ENCODE measurements at regions not wholly inside any gene's neighbourhood (a gene's known extent, or its start where the extent isn't known, plus 50 kb on each side); places are given as distances from the start of the nearest gene placed in this dataset.

DNA sequence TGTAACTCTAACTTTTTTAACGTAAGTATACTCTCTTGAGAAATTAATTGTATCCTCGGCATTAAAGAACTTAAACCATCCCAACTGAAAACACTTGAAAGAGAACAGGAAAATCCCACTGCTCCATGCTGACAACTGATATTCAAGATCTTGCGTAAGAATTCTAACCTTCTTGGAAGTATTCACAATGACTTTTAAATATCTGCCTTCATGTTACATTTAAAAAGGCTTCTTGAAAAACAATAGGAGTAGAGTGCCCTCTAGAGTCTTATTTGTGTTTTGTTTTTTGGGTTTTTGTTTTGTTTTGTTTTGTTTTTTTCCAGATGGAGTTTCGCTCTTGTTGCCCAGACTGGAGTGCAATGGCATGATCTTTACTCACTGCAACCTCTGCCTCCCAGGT is 65.4 kb upstream of the DNAJC10 start:
- TF ChIP-seq, protein P1, sequence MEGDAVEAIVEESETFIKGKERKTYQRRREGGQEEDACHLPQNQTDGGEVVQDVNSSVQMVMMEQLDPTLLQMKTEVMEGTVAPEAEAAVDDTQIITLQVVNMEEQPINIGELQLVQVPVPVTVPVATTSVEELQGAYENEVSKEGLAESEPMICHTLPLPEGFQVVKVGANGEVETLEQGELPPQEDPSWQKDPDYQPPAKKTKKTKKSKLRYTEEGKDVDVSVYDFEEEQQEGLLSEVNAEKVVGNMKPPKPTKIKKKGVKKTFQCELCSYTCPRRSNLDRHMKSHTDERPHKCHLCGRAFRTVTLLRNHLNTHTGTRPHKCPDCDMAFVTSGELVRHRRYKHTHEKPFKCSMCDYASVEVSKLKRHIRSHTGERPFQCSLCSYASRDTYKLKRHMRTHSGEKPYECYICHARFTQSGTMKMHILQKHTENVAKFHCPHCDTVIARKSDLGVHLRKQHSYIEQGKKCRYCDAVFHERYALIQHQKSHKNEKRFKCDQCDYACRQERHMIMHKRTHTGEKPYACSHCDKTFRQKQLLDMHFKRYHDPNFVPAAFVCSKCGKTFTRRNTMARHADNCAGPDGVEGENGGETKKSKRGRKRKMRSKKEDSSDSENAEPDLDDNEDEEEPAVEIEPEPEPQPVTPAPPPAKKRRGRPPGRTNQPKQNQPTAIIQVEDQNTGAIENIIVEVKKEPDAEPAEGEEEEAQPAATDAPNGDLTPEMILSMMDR (IDR thresholded peaks at IDR 0.05) = peak in 4 of 7 experiments; percentile 33 to 57 (median 46)
- TF ChIP-seq POLR2A (IDR thresholded peaks at IDR 0.05) = no peak
- no peak for TF ChIP-seq POLR2AphosphoS5 (IDR thresholded peaks at IDR 0.05)

Measured in stomach (tissue), 4 donors.